Neutrophil (primary cell): ENCODE measurements at regions not wholly inside any gene's neighbourhood (a gene's known extent, or its start where the extent isn't known, plus 50 kb on each side); places are given as distances from the start of the nearest gene placed in this dataset.
A peak's percentile ranks its signal among the peaks of the same experiment; 100 is the strongest.
"Not testable (repeated sequence)": the region's sequence is repeated elsewhere in the genome, so short reads cannot be mapped to it uniquely, and the experiment has no call there.

Experiments used
- H3K27ac ChIP-seq: fragments of 200-600 bp; sonication (generic); 2 replicates; pipeline ENCODE4 v1.5.1; 2016; ENCODE audit warnings: mild to moderate bottlenecking, moderate library complexity
- H3K27me3 ChIP-seq: fragments of 200-600 bp; sonication (generic); 2 replicates; pipeline ENCODE4 v1.6.0; 2016; ENCODE audit warnings: mild to moderate bottlenecking
- H3K36me3 ChIP-seq: fragments of 200-600 bp; sonication (generic); 2 replicates; pipeline ENCODE4 v1.5.1; 2017
- H3K4me1 ChIP-seq, 2 experiments: fragments of 200-600 bp in 1 of 2; sonication (generic) in 1 of 2; 1 replicate in 1 of 2; 2 replicates in 1 of 2; pipeline versions ENCODE4 v1.5.1 to v1.6.1; 2013 to 2016; ENCODE audit warnings: low read depth in 1 of 2, low read length in 1 of 2, mild to moderate bottlenecking in 1 of 2, moderate library complexity in 1 of 2; ENCODE audit not compliant: control insufficient read depth in 1 of 2, insufficient read depth in 1 of 2
- H3K4me3 ChIP-seq, 2 experiments: fragments of 200-600 bp in 1 of 2; sonication (generic) in 1 of 2; 1 replicate in 1 of 2; 2 replicates in 1 of 2; pipeline ENCODE4 v1.5.1; 2013 to 2016; ENCODE audit warnings: low read depth in 1 of 2, low read length in 1 of 2, mild to moderate bottlenecking in 1 of 2, moderate library complexity in 1 of 2
- H3K9me3 ChIP-seq: fragments of 200-600 bp; sonication (generic); 2 replicates; pipeline ENCODE4 v1.5.1; 2016
- CTCF ChIP-seq: fragments of 200-600 bp; sonication (generic); IDR thresholded peaks from 2 replicates; pipeline ENCODE4 v1.5.1; 2016; ENCODE audit warnings: antibody characterized with exemption

- no peak for TF ChIP-seq CTCF
- Histone ChIP-seq H3K27ac (no peak overlapping the region), H3K36me3 (no peaks in the 10 kb centered on the region), H3K9me3 (no peaks in the 10 kb centered on the region), H3K4me1 (no peaks in the 10 kb centered on the region), H3K4me3 (no peak overlapping the region), H3K27me3 (no peaks in the 10 kb centered on the region)
Measured at GRCh38 chr15:92724144-92724543, 68.6 kb upstream of the FAM174B start.

GRCh38 chr15:92725171-92725570 lies 69.6 kb upstream of the FAM174B start:
- no peaks in the 10 kb centered on the region for H3K36me3 ChIP-seq
- TF ChIP-seq CTCF: no peak
- no peak overlapping the region for H3K4me3 ChIP-seq
- no peaks in the 10 kb centered on the region for H3K27me3 ChIP-seq
- H3K9me3 ChIP-seq: no peaks in the 10 kb centered on the region
- H3K27ac ChIP-seq: no peak overlapping the region
- H3K4me1 ChIP-seq: no peaks in the 10 kb centered on the region

GRCh38 chr15:92728266-92728665 lies 72.7 kb upstream of the FAM174B start:
- Histone ChIP-seq H3K4me3 (no peak overlapping the region), H3K9me3 (no peaks in the 10 kb centered on the region), H3K27me3 (no peaks in the 10 kb centered on the region), H3K36me3 (no peaks in the 10 kb centered on the region), H3K27ac (no peak overlapping the region), H3K4me1 (peaks cover 4 to 6% of the 10 kb centered on the region in 2 experiments)
- TF ChIP-seq CTCF: no peak

- no peak for TF ChIP-seq CTCF
- peak overlapping the region; percentile 45 to 59 for H3K4me3 ChIP-seq
- peaks cover 14 to 18% of the 10 kb centered on the region in 2 experiments for H3K4me1 ChIP-seq
- H3K9me3 ChIP-seq: no peaks in the 10 kb centered on the region
- peaks cover 18% of the 10 kb centered on the region for H3K27me3 ChIP-seq
- H3K36me3 ChIP-seq: no peaks in the 10 kb centered on the region
- H3K27ac ChIP-seq: peak overlapping the region; percentile 48
Measured at GRCh38 chr15:92733090-92733933, 77.7 kb upstream of the FAM174B start.

GRCh38 chr15:92733934-92734521 lies 78.5 kb upstream of the FAM174B start:
- H3K36me3 ChIP-seq: no peaks in the 10 kb centered on the region
- peaks cover 14 to 18% of the 10 kb centered on the region in 2 experiments for H3K4me1 ChIP-seq
- peak overlapping the region; percentile 45 to 59 for H3K4me3 ChIP-seq
- H3K9me3 ChIP-seq: no peaks in the 10 kb centered on the region
- H3K27me3 ChIP-seq: peaks cover 18% of the 10 kb centered on the region
- TF ChIP-seq CTCF: no peak
- H3K27ac ChIP-seq: peak overlapping the region; percentile 48

- not testable (repeated sequence) for H3K36me3 ChIP-seq, H3K9me3 ChIP-seq, H3K4me3 ChIP-seq, H3K27ac ChIP-seq, H3K4me1 ChIP-seq
- H3K27me3 ChIP-seq: peaks cover 17% of the 10 kb centered on the region
Measured at GRCh38 chr15:92739246-92739645, 83.7 kb upstream of the FAM174B start.
